ENCODE measurements at regions not wholly inside any gene's neighbourhood (a gene's known extent, or its start where the extent isn't known, plus 50 kb on each side); places are given as distances from the start of the nearest gene placed in this dataset.

DNA sequence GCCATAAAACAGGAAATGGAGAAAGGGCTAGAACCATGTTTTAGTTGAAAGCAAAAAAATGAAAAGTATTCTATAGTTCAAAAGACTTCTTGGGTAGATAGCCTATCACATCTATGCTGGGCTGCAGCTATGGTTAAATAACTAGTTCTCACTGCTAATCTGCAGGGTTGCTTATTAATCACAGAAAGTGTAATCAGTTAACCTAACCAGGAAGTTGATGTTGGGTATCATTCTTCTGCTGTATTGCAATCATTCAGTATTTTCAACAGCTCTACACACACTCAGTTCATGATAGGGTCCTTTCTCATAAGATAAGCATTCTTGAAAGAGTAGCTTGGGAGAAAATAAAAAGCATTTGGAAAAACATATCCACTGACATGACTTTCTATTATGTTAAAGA, 135.2 kb upstream of the TCF21 start:
- no peak overlapping the region for H3K4me3 ChIP-seq (ENCODE audit: low read depth in 1 of 3, low read length in 3 of 3)
- TF ChIP-seq GABPA (IDR thresholded peaks at IDR 0.05 in 1 of 2, conservative IDR thresholded peaks at IDR 0.05 in 1 of 2), result no peak
- no peaks in the 10 kb centered on the region for H3K4me1 ChIP-seq (ENCODE audit: control insufficient read depth in 4 of 4, insufficient read depth in 4 of 4, low read length in 3 of 4)
- no peak overlapping the region for H3K9ac ChIP-seq (ENCODE audit: low read depth in 1 of 2, low read length in 2 of 2)
- H3K27me3 ChIP-seq (ENCODE audit: control insufficient read depth in 4 of 4, insufficient read depth in 4 of 4, low read length in 3 of 4), result peaks cover 0 to 3% (median 0%) of the 10 kb centered on the region in 4 donors
- no peaks in the 10 kb centered on the region for H3K9me3 ChIP-seq (ENCODE audit: control insufficient read depth in 4 of 4, low read length in 3 of 4)
- no peak overlapping the region for H3K27ac ChIP-seq (ENCODE audit: low read depth in 1 of 2, low read length in 2 of 2)
- DNase-seq (ENCODE audit: low spot score), result no peak
- no peaks in the 10 kb centered on the region for H3K36me3 ChIP-seq (ENCODE audit: control insufficient read depth in 4 of 4, insufficient read depth in 3 of 4, low read depth in 1 of 4, low read length in 3 of 4)

GRCh38 chr6:133754298-133754697, 134.6 kb upstream of the TCF21 start:
- H3K27me3 ChIP-seq (ENCODE audit: control insufficient read depth in 4 of 4, insufficient read depth in 4 of 4, low read length in 3 of 4), result peaks cover 0 to 3% (median 0%) of the 10 kb centered on the region in 4 donors
- no peak for DNase-seq (ENCODE audit: low spot score)
- no peaks in the 10 kb centered on the region for H3K9me3 ChIP-seq (ENCODE audit: control insufficient read depth in 4 of 4, low read length in 3 of 4)
- no peaks in the 10 kb centered on the region for H3K36me3 ChIP-seq (ENCODE audit: control insufficient read depth in 4 of 4, insufficient read depth in 3 of 4, low read depth in 1 of 4, low read length in 3 of 4)
- no peaks in the 10 kb centered on the region for H3K4me1 ChIP-seq (ENCODE audit: control insufficient read depth in 4 of 4, insufficient read depth in 4 of 4, low read length in 3 of 4)
- WGBS, result 79% methylated on average over 1 of the region's 1 CpG
- no peak overlapping the region for H3K4me3 ChIP-seq (ENCODE audit: low read depth in 1 of 3, low read length in 3 of 3)
- no peak for TF ChIP-seq ZBTB33 (IDR thresholded peaks at IDR 0.05)
- TF ChIP-seq SP1 (IDR thresholded peaks at IDR 0.05), result no peak
- no peak for TF ChIP-seq REST (IDR thresholded peaks at IDR 0.05)
- TF ChIP-seq, protein P1, sequence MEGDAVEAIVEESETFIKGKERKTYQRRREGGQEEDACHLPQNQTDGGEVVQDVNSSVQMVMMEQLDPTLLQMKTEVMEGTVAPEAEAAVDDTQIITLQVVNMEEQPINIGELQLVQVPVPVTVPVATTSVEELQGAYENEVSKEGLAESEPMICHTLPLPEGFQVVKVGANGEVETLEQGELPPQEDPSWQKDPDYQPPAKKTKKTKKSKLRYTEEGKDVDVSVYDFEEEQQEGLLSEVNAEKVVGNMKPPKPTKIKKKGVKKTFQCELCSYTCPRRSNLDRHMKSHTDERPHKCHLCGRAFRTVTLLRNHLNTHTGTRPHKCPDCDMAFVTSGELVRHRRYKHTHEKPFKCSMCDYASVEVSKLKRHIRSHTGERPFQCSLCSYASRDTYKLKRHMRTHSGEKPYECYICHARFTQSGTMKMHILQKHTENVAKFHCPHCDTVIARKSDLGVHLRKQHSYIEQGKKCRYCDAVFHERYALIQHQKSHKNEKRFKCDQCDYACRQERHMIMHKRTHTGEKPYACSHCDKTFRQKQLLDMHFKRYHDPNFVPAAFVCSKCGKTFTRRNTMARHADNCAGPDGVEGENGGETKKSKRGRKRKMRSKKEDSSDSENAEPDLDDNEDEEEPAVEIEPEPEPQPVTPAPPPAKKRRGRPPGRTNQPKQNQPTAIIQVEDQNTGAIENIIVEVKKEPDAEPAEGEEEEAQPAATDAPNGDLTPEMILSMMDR (IDR thresholded peaks at IDR 0.05; ENCODE audit: low read depth, low read length, missing input control), result no peak
- no peak for TF ChIP-seq GABPA (IDR thresholded peaks at IDR 0.05 in 1 of 2, conservative IDR thresholded peaks at IDR 0.05 in 1 of 2)
- H3K9ac ChIP-seq (ENCODE audit: low read depth in 1 of 2, low read length in 2 of 2), result no peak overlapping the region
- H3K27ac ChIP-seq (ENCODE audit: low read depth in 1 of 2, low read length in 2 of 2), result no peak overlapping the region

DNA sequence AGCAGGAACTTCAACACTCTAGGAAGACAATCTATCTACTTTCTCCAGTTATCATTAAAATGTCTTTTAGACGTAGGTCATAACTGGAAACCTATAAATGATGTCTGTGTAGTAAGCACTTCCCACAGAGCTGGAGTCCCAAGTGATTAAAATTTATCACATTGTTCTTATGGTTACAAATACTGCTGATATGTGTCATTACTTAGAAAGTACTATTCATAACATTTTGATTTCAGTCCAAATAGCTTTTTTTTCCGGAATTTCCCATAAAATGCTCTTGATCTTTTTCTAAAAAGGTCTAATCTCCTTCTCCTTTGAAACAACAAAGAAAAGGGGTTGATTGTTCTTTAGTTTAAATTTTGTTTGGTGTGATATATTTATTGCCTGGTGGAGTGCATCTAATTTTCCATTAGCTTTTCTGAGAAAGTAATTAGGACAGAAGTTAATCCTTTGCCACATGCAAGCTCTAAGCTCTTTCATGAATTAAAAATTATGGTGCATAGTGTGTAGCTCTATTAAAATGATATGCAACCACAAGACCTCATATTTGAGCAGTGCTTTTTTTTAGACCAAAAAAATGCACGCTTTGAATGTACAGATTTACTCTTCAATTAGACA, 132.7 kb upstream of the TCF21 start:
- H3K27me3 ChIP-seq (ENCODE audit: control insufficient read depth in 4 of 4, insufficient read depth in 4 of 4, low read length in 3 of 4), result peaks cover 0 to 4% (median 0%) of the 10 kb centered on the region in 4 donors
- no peak overlapping the region for H3K27ac ChIP-seq (ENCODE audit: low read depth in 1 of 2, low read length in 2 of 2)
- WGBS, result 63% methylated on average over 3 of the region's 3 CpGs
- H3K36me3 ChIP-seq (ENCODE audit: control insufficient read depth in 4 of 4, insufficient read depth in 3 of 4, low read depth in 1 of 4, low read length in 3 of 4), result no peaks in the 10 kb centered on the region
- no peaks in the 10 kb centered on the region for H3K9me3 ChIP-seq (ENCODE audit: control insufficient read depth in 4 of 4, low read length in 3 of 4)
- TF ChIP-seq FOXA1 (IDR thresholded peaks at IDR 0.05), result no peak
- TF ChIP-seq GABPA (IDR thresholded peaks at IDR 0.05 in 1 of 2, conservative IDR thresholded peaks at IDR 0.05 in 1 of 2), result no peak
- no peak for TF ChIP-seq HNF4G (IDR thresholded peaks at IDR 0.05)
- TF ChIP-seq, protein P1 (IDR thresholded peaks at IDR 0.05; ENCODE audit: low read depth, low read length, missing input control), result no peak
- no peak for TF ChIP-seq TAF1 (conservative IDR thresholded peaks at IDR 0.05)
- no peak overlapping the region for H3K9ac ChIP-seq (ENCODE audit: low read depth in 1 of 2, low read length in 2 of 2)
- H3K4me3 ChIP-seq (ENCODE audit: low read depth in 1 of 3, low read length in 3 of 3), result no peak overlapping the region
- no peak for DNase-seq (ENCODE audit: low spot score)
- H3K4me1 ChIP-seq (ENCODE audit: control insufficient read depth in 4 of 4, insufficient read depth in 4 of 4, low read length in 3 of 4), result no peaks in the 10 kb centered on the region
